GM21367 (cell line): ENCODE measurements at regions not wholly inside any gene's neighbourhood (a gene's known extent, or its start where the extent isn't known, plus 50 kb on each side); places are given as distances from the start of the nearest gene placed in this dataset.
"Not testable (repeated sequence)": the region's sequence is repeated elsewhere in the genome, so short reads cannot be mapped to it uniquely, and the experiment has no call there.

Experiments
- ATAC-seq: cut with Tn5 transposase; IDR thresholded peaks from one replicate; pipeline ENCODE4 v1.9.1; 2021; ENCODE audit not compliant: unreplicated experiment

GRCh38 chr3:11713171-11713570 is 69.5 kb upstream of the VGLL4 start:
- no peak for ATAC-seq

- no peak for ATAC-seq
Observed at GRCh38 chr3:11712646-11713045, 68.9 kb upstream of the VGLL4 start.

- ATAC-seq, result no peak
Observed at GRCh38 chr3:11711876-11712275, 68.2 kb upstream of the VGLL4 start.

- ATAC-seq, result no peak
Observed at GRCh38 chr3:11709782-11710181, 66.1 kb upstream of the VGLL4 start.

- ATAC-seq, result not testable (repeated sequence)
Observed at GRCh38 chr3:11707084-11707483, 63.4 kb upstream of the VGLL4 start.

- no peak for ATAC-seq
Observed at GRCh38 chr3:11706604-11707003, 62.9 kb upstream of the VGLL4 start.

- ATAC-seq, result no peak
Observed at GRCh38 chr3:11705049-11705448, 61.3 kb upstream of the VGLL4 start.

GRCh38 chr3:11703146-11703545 is 59.4 kb upstream of the VGLL4 start:
- ATAC-seq, result no peak

- ATAC-seq, result no peak
Observed at GRCh38 chr3:11699083-11699427, 55.3 kb upstream of the VGLL4 start.

GRCh38 chr3:11698326-11699082 is 54.8 kb upstream of the VGLL4 start:
- no peak for ATAC-seq

GRCh38 chr3:11697701-11698100 is 54.0 kb upstream of the VGLL4 start:
- ATAC-seq, result no peak

- ATAC-seq, result no peak
Observed at GRCh38 chr3:11696054-11696453, 52.3 kb upstream of the VGLL4 start.
